HepG2 (cell line): ENCODE measurements at regions not wholly inside any gene's neighbourhood (a gene's known extent, or its start where the extent isn't known, plus 50 kb on each side); places are given as distances from the start of the nearest gene placed in this dataset.
A peak's percentile ranks its signal among the peaks of the same experiment; 100 is the strongest.

Experiments
- ATAC-seq: fragments of 200-7000 bp; cut with Tn5 transposase; 3 replicates; pipeline ENCODE4 v1.9.1; 2020; ENCODE audit warnings: mild to moderate bottlenecking, moderate library complexity
- BruUV-seq: library from RNA; stranded (reverse); fragments of 400-500 nt; replicated peaks from 2 replicates; lab custom pipeline; 2021; lab: Mats Ljungman, UMichigan
- CTCF ChIA-PET: fragments of 300-600 bp; formaldehyde crosslinking; extraction: SDS; loops from one replicate; lab custom pipeline; 2021; ENCODE audit warnings: low total read pairs, inconsistent platforms, low intra/inter-chr PET ratio; lab: Yijun Ruan, JAX
- POLR2A ChIA-PET: fragments of 350-600 bp; sonication (Branson Sonifier 250); formaldehyde crosslinking; loops from one replicate; lab custom pipeline; 2020; ENCODE audit warnings: antibody characterized with exemption, inconsistent platforms; lab: Yijun Ruan, JAX
- DNase-seq: peaks from one replicate; pipeline ENCODE4 v3.0.0-alpha.2; 2015; ENCODE audit warnings: low spot score
- FAIRE-seq: peaks from 3 replicates; lab custom pipeline; 2011; peaks lifted over from hg19 to GRCh38; lab: Jason Lieb, UNC
- H2AFZ ChIP-seq: one replicate; pipeline ENCODE4 v1.6.1; 2011; ENCODE audit warnings: low read length, inconsistent platforms
- H3K27ac ChIP-seq: fragments of 300-600 bp; 3 replicates; pipeline ENCODE4 v1.8.0; 2011; ENCODE audit warnings: mixed run types, mild to moderate bottlenecking, mixed read lengths, low read length, inconsistent platforms; ENCODE audit not compliant: insufficient read depth; ENCODE audit errors: extremely low read length
- H3K27me3 ChIP-seq, 2 experiments: fragments of 200-600 bp in 1 of 2; 2 replicates in 1 of 2; 3 replicates in 1 of 2; pipeline versions ENCODE4 v1.6.0 to v1.8.0; 2011; ENCODE audit warnings: low read length in 2 of 2, mild to moderate bottlenecking in 2 of 2, moderate library complexity in 2 of 2, inconsistent platforms in 1 of 2; ENCODE audit not compliant: insufficient read depth in 2 of 2, control insufficient read depth in 1 of 2
- H3K36me3 ChIP-seq, 2 experiments: fragments of 200-600 bp in 1 of 2; replicated peaks in 1 of 2; 2 replicates in 1 of 2; 3 replicates in 1 of 2; pipeline versions ENCODE4 v1.5.1 to v1.8.0; 2011; ENCODE audit warnings: low read length in 2 of 2, inconsistent platforms in 1 of 2; ENCODE audit not compliant: insufficient read depth in 2 of 2, control insufficient read depth in 1 of 2
- H3K4me1 ChIP-seq: 2 replicates; pipeline ENCODE4 v1.5.1; 2012; ENCODE audit warnings: low read length, inconsistent platforms; ENCODE audit not compliant: insufficient read depth
- H3K4me2 ChIP-seq: 2 replicates; pipeline ENCODE4 v1.6.0; 2011; ENCODE audit warnings: low read depth, low read length, inconsistent platforms
- H3K4me3 ChIP-seq, 3 experiments: fragments of 200-600 bp in 1 of 3; sonication (generic), shearing (Covaris generic) in 1 of 3; replicated peaks in 1 of 3; 2 replicates each; pipeline ENCODE4 v1.5.1; 2011 to 2016; ENCODE audit warnings: low read length in 3 of 3, inconsistent platforms in 2 of 3, low read depth in 2 of 3, mild to moderate bottlenecking in 2 of 3, control low read depth in 1 of 3, mixed read lengths in 1 of 3; ENCODE audit not compliant: insufficient read depth in 1 of 3
- H3K79me2 ChIP-seq: one replicate; pipeline ENCODE4 v1.6.1; 2011; ENCODE audit warnings: low read length, inconsistent platforms; ENCODE audit not compliant: insufficient read depth
- H3K9ac ChIP-seq: 2 replicates; pipeline ENCODE4 v1.6.0; 2011; ENCODE audit warnings: mild to moderate bottlenecking, low read depth, low read length, inconsistent platforms; ENCODE audit not compliant: insufficient read depth
- H3K9me3 ChIP-seq: 2 replicates; pipeline ENCODE4 v1.5.1; 2012; ENCODE audit warnings: mild to moderate bottlenecking, low read length
- H4K20me1 ChIP-seq: 2 replicates; pipeline ENCODE4 v1.6.0; 2011; ENCODE audit warnings: inconsistent platforms, mild to moderate bottlenecking, low read length, moderate library complexity; ENCODE audit not compliant: insufficient read depth
- ATF7 ChIP-seq, 2 experiments: fragments of 450-650 bp in 1 of 2; sonication (generic) in 1 of 2; formaldehyde crosslinking in 1 of 2; IDR thresholded peaks; 2 replicates each; pipeline versions ENCODE4 v1.4.0 to v1.6.1; 2016 to 2020; ENCODE audit warnings: antibody characterized with exemption in 1 of 2, mild to moderate bottlenecking in 1 of 2, missing genetic modification reagents in 1 of 2
- HOXA7 ChIP-seq: sonication (generic); formaldehyde crosslinking; IDR thresholded peaks from 2 replicates; pipeline ENCODE4 v1.8.1; 2022; ENCODE audit warnings: mild to moderate bottlenecking, missing genetic modification reagents, moderate library complexity
- ZFY ChIP-seq: sonication (generic); formaldehyde crosslinking; IDR thresholded peaks from 2 replicates; pipeline ENCODE4 v1.4.0; 2020; ENCODE audit warnings: missing genetic modification reagents
- WGBS: methylation state at CpG from one replicate; pipeline ENCODE4 v1.1.6; 2017; ENCODE audit warnings: low lambda C conversion rate; 5-methylcytosine and 5-hydroxymethylcytosine counted together
- in situ Hi-C: cut with HindIII; loops from 2 replicates; pipeline ENCODE4 v1.10.0; 2017; ENCODE audit warnings: low pct_unique_long_range_greater_than_20kb; ENCODE audit not compliant: extremely low pct_ligation_motif_present
- intact Hi-C: fragments of 100-400 bp; cut with micrococcal nuclease; formaldehyde crosslinking; loops from one replicate; pipeline ENCODE4 v1.10.0; 2022; ENCODE audit not compliant: unreplicated experiment

DNA sequence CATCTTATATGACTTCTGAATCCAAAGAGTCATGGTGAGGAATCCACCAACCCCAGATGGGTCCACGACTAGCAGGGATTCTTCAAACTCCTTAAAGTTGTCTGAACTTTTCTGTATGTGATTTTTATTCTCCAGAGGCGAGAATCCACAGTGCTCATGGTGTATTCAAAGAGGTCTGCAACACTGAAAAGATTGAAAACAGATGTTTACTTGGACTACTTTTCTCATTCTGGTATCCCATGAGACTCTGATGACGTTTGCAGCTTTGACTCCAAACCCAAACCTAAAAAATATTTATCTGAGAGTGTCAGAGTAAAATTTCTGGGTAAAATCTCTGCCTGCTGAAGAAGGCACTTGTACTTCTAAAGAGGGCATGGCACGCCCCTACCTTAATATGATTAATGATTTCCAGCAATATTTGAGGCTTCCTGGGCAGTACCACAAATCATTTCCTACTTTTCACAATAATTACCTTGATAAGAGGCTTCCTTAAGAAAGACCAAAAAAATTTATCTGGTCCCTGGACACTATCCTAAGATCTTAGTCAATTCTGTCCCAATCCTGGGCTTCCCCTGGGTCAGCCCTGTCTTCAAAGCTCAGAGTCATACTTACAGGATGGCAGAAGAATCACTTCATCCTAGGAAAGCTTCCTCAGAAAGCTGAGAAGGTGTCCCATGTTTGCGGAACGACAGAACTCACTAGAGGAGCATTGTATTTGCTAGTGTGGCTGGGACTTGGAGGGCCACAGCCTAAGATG, 76.5 kb upstream of the MAP10 start:
- in situ Hi-C loops = no loop called here

DNA sequence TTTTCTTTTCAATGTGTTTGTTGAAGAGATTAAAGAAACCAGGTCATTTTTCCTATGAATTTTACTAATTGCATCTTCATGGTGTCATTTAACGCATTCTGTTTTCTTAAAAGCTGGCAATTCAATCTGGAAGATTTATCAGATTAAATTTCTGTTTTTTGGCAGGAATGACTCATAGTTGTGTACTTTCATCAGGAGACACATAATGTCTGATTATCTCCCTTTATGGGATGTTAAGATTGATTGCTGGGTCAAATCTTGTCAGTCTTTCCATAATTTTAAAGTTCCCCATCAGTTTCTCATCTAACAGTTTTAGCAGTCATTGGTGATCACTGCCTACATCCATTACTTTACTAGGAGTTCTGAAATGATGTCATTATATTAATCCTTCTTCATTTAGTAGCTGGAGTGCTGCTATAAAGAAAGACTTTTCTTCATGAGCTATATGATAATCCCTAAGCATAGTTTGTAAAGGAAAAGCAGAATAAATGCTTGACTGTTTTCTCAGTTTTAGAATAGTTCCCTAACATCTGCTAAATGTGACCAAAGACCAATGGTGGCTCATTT, 72.8 kb upstream of the MAP10 start:
- Histone ChIP-seq H3K27ac (no peak overlapping the region), H3K9ac (no peak overlapping the region), H3K36me3 (no peaks in the 10 kb centered on the region), H2AFZ (no peak overlapping the region), H3K4me1 (no peaks in the 10 kb centered on the region), H3K27me3 (no peaks in the 10 kb centered on the region), H3K4me3 (no peak overlapping the region), H4K20me1 (no peaks in the 10 kb centered on the region), H3K79me2 (no peaks in the 10 kb centered on the region), H3K4me2 (no peak overlapping the region), H3K9me3 (no peaks in the 10 kb centered on the region)
- 3% methylated on average over 1 of the region's 1 CpG for WGBS
- in situ Hi-C loops (no loop called here), intact Hi-C loops (no loop called here)
- no peak for ATAC-seq
- no TSS peak for BruUV-seq
- DNase-seq = no peak
- peak; percentile 41; the same call in 1 of the 2 replicates for TF ChIP-seq ATF7 (IDR thresholded peaks at IDR 0.05)
- TF ChIP-seq ATF7 (CRISPR knock-in tag; IDR thresholded peaks at IDR 0.05) = no peak
- TF ChIP-seq ZFY (CRISPR knock-in tag) = no peak
- POLR2A ChIA-PET = no interaction called here
- no peak for FAIRE-seq
- CTCF ChIA-PET = no interaction called here

More for the DNA sequence above, 76.5 kb upstream of the MAP10 start:
- intact Hi-C loops = no loop called here
- no peak overlapping the region for H3K4me2 ChIP-seq
- no peaks in the 10 kb centered on the region for H3K4me1 ChIP-seq
- CTCF ChIA-PET = no interaction called here
- FAIRE-seq = no peak
- no peaks in the 10 kb centered on the region for H3K79me2 ChIP-seq
- TF ChIP-seq HOXA7 = no peak
- H4K20me1 ChIP-seq = no peaks in the 10 kb centered on the region
- H3K36me3 ChIP-seq = no peaks in the 10 kb centered on the region
- POLR2A ChIA-PET = no interaction called here
- H3K27ac ChIP-seq = no peak overlapping the region
- H2AFZ ChIP-seq = no peak overlapping the region
- no peak for DNase-seq
- no peaks in the 10 kb centered on the region for H3K9me3 ChIP-seq
- H3K9ac ChIP-seq = no peak overlapping the region
- H3K4me3 ChIP-seq = no peak overlapping the region
- WGBS = 2% methylated on average over 4 of the region's 6 CpGs
- ATAC-seq = no peak
- no peaks in the 10 kb centered on the region for H3K27me3 ChIP-seq
- BruUV-seq = no TSS peak
